SK-N-SH (cell line): ENCODE measurements at regions not wholly inside any gene's neighbourhood (a gene's known extent, or its start where the extent isn't known, plus 50 kb on each side); places are given as distances from the start of the nearest gene placed in this dataset.

Experiments
- CTCF ChIA-PET: fragments of 300-600, 350-600 bp; formaldehyde crosslinking; extraction: SDS; loops from one replicate; lab custom pipeline; 2021; lab: Yijun Ruan, JAX
- POLR2A ChIA-PET: fragments of 350-600 bp; sonication (Branson Sonifier 250); formaldehyde crosslinking; extraction: SDS; loops from one replicate; lab custom pipeline; 2020; ENCODE audit warnings: antibody characterized with exemption, inconsistent platforms; lab: Yijun Ruan, JAX
- DNase-seq: peaks from one replicate; pipeline ENCODE4 v3.0.0; 2012
- H2AFZ ChIP-seq: fragments of 200-600 bp; sonication (generic); 2 replicates; pipeline ENCODE4 v1.8.1; 2016; ENCODE audit warnings: antibody characterized with exemption, mild to moderate bottlenecking, low read depth
- H3F3A ChIP-seq: fragments of 200-600 bp; sonication (generic); replicated peaks from 2 replicates; pipeline ENCODE3; 2016; ENCODE audit warnings: antibody characterized with exemption, mild to moderate bottlenecking; ENCODE audit not compliant: insufficient read depth
- H3K27ac ChIP-seq, 2 experiments: fragments of 200-500 bp in 1 of 2; fragments of 200-600 bp in 1 of 2; sonication (Bioruptor generic) in 1 of 2; sonication (generic), shearing (Covaris generic) in 1 of 2; 2 replicates each; pipeline versions ENCODE4 v1.5.1 to v1.6.1; 2014 to 2016; ENCODE audit warnings: low read depth in 2 of 2, inconsistent platforms in 1 of 2, low read length in 1 of 2, mild to moderate bottlenecking in 1 of 2, mixed read lengths in 1 of 2
- H3K27me3 ChIP-seq: fragments of 200-600 bp; sonication (generic), shearing (Covaris generic); 2 replicates; pipeline ENCODE4 v1.6.1; 2016; ENCODE audit warnings: mixed run types; ENCODE audit not compliant: insufficient read depth
- H3K36me3 ChIP-seq, 2 experiments: fragments of 200-500 bp in 1 of 2; fragments of 200-600 bp in 1 of 2; sonication (Bioruptor generic) in 1 of 2; sonication (generic) in 1 of 2; replicated peaks in 1 of 2; 2 replicates each; pipeline versions ENCODE3 to v1.5.1; 2014 to 2016; ENCODE audit warnings: low read length in 1 of 2, mild to moderate bottlenecking in 1 of 2; ENCODE audit not compliant: insufficient read depth in 2 of 2, control insufficient read depth in 1 of 2
- H3K4me1 ChIP-seq, 2 experiments: fragments of 200-500 bp in 1 of 2; fragments of 200-600 bp in 1 of 2; sonication (Bioruptor generic) in 1 of 2; sonication (generic), shearing (Covaris generic) in 1 of 2; 2 replicates each; pipeline versions ENCODE4 v1.5.1 to v1.6.1; 2014 to 2016; ENCODE audit warnings: low read depth in 1 of 2, low read length in 1 of 2, mixed run types in 1 of 2; ENCODE audit not compliant: insufficient read depth in 2 of 2, control insufficient read depth in 1 of 2
- H3K4me2 ChIP-seq: fragments of 200-600 bp; sonication (generic), shearing (Covaris generic); 2 replicates; pipeline ENCODE4 v1.6.1; 2017; ENCODE audit warnings: mixed run types
- H3K4me3 ChIP-seq, 2 experiments: fragments of 200-500 bp in 1 of 2; fragments of 200-600 bp in 1 of 2; sonication (Bioruptor generic) in 1 of 2; sonication (generic), shearing (Covaris generic) in 1 of 2; 2 replicates each; pipeline versions ENCODE4 v1.5.1 to v1.8.1; 2014 to 2016; ENCODE audit warnings: low read depth in 2 of 2, inconsistent platforms in 1 of 2, low read length in 1 of 2, mild to moderate bottlenecking in 1 of 2, mixed read lengths in 1 of 2, moderate library complexity in 1 of 2
- H3K79me2 ChIP-seq: fragments of 200-600 bp; sonication (generic); 2 replicates; pipeline ENCODE4 v1.8.1; 2017; ENCODE audit warnings: mild to moderate bottlenecking; ENCODE audit not compliant: insufficient read depth
- H3K9ac ChIP-seq: fragments of 200-600 bp; sonication (generic); 2 replicates; pipeline ENCODE4 v1.6.1; 2017; ENCODE audit warnings: mixed run types
- H3K9me2 ChIP-seq: fragments of 200-600 bp; sonication (generic); 2 replicates; pipeline ENCODE4 v1.6.1; 2017; ENCODE audit warnings: mixed run types
- H3K9me3 ChIP-seq: fragments of 200-600 bp; sonication (generic); 2 replicates; pipeline ENCODE4 v1.6.1; 2017; ENCODE audit warnings: mixed run types, mild to moderate bottlenecking, moderate library complexity
- H4K20me1 ChIP-seq: fragments of 200-600 bp; sonication (generic); 2 replicates; pipeline ENCODE4 v1.6.1; 2017; ENCODE audit warnings: mild to moderate bottlenecking, mixed run types; ENCODE audit not compliant: insufficient read depth
- CTCF ChIP-seq: fragments of 200-600 bp; sonication (generic); IDR thresholded peaks from 2 replicates; pipeline ENCODE4 v1.6.1; 2017; ENCODE audit warnings: antibody characterized with exemption, mild to moderate bottlenecking, moderate library complexity
- ELF1 ChIP-seq: IDR thresholded peaks from 2 replicates; pipeline ENCODE4 v1.4.0; 2012
- EP300 ChIP-seq, 2 experiments: IDR thresholded peaks; 2 replicates each; pipeline versions ENCODE4 v1.4.0 to v1.6.1; 2012; ENCODE audit warnings: borderline replicate concordance in 1 of 2, low read depth in 1 of 2, low read length in 1 of 2
- EZH2phosphoT487 ChIP-seq: fragments of 200-600 bp; sonication (generic); IDR thresholded peaks from 2 replicates; pipeline ENCODE4 v1.6.1; 2017; ENCODE audit warnings: low read depth, mixed run types, mild to moderate bottlenecking, antibody characterized with exemption, moderate library complexity, borderline replicate concordance
- FOXJ3 ChIP-seq: sonication (generic); formaldehyde crosslinking; IDR thresholded peaks from 2 replicates; pipeline ENCODE4 v1.5.1; 2020; ENCODE audit warnings: mild to moderate bottlenecking, missing genetic modification reagents
- GABPA ChIP-seq: IDR thresholded peaks from 2 replicates; pipeline ENCODE4 v1.4.0; 2012; ENCODE audit warnings: low read depth, mild to moderate bottlenecking
- GATA2 ChIP-seq: sonication (generic); formaldehyde crosslinking; IDR thresholded peaks from 2 replicates; pipeline ENCODE4 v1.5.0; 2020; ENCODE audit warnings: mild to moderate bottlenecking, missing genetic modification reagents
- IRF3 ChIP-seq: fragments of 150-350 bp; IDR thresholded peaks from 2 replicates; pipeline ENCODE4 v1.6.1; 2016; ENCODE audit warnings: mild to moderate bottlenecking, low read depth, low read length
- MXI1 ChIP-seq: IDR thresholded peaks from 2 replicates; pipeline ENCODE4 v1.6.1; 2012; ENCODE audit warnings: mild to moderate bottlenecking, low read depth, low read length, improper control_type of control experiment
- NRF1 ChIP-seq: IDR thresholded peaks from 2 replicates; pipeline ENCODE4 v1.6.1; 2012; ENCODE audit warnings: low read depth, mild to moderate bottlenecking, low read length
- POLR2AphosphoS5 ChIP-seq: IDR thresholded peaks from 2 replicates; pipeline ENCODE4 v1.6.1; 2012; ENCODE audit warnings: low read depth, low read length
- RCOR1 ChIP-seq: fragments of 150-350 bp; IDR thresholded peaks from 2 replicates; pipeline ENCODE4 v1.6.1; 2017; ENCODE audit warnings: antibody characterized with exemption, low read length
- REST ChIP-seq: IDR thresholded peaks from 2 replicates; pipeline ENCODE4 v1.6.1; 2012; ENCODE audit warnings: mild to moderate bottlenecking, low read depth, low read length, moderate library complexity
- TEAD4 ChIP-seq: IDR thresholded peaks from 2 replicates; pipeline ENCODE4 v1.4.0; 2012; ENCODE audit warnings: mild to moderate bottlenecking, borderline replicate concordance; ENCODE audit not compliant: insufficient read depth
- USF1 ChIP-seq: IDR thresholded peaks from 2 replicates; pipeline ENCODE4 v1.4.0; 2012; ENCODE audit warnings: low read depth, borderline replicate concordance
- YY1 ChIP-seq: IDR thresholded peaks from 2 replicates; pipeline ENCODE4 v1.4.0; 2012; ENCODE audit warnings: low read depth, mild to moderate bottlenecking
- WGBS: methylation state at CpG from one replicate; pipeline ENCODE4 v1.1.6; 2017; ENCODE audit warnings: low lambda C conversion rate; 5-methylcytosine and 5-hydroxymethylcytosine counted together
- TF ChIP-seq, protein P1 (sequence below): IDR thresholded peaks from 2 replicates; pipeline ENCODE4 v1.4.0; 2012; ENCODE audit warnings: low read depth, borderline replicate concordance
- TF ChIP-seq, protein P2 (sequence below): fragments of 150-350 bp; IDR thresholded peaks from 2 replicates; pipeline ENCODE4 v1.6.1; 2017; ENCODE audit warnings: antibody characterized with exemption, low read length, low read depth, borderline replicate concordance

GRCh38 chr6:110558575-110558974 is 82.2 kb upstream of the SLC22A16 start:
- Histone ChIP-seq H3K36me3 (no peaks in the 10 kb centered on the region), H3K9me3 (no peaks in the 10 kb centered on the region), H3K79me2 (no peaks in the 10 kb centered on the region), H3K9ac (no peak overlapping the region), H3F3A (no peaks in the 10 kb centered on the region), H3K27ac (no peak overlapping the region), H3K9me2 (no peaks in the 10 kb centered on the region), H3K4me1 (no peaks in the 10 kb centered on the region; a peak in 1 of 4 replicates), H2AFZ (no peak overlapping the region), H3K4me2 (no peak overlapping the region), H4K20me1 (no peaks in the 10 kb centered on the region), H3K27me3 (no peaks in the 10 kb centered on the region), H3K4me3 (no peak overlapping the region)
- DNase-seq: no peak
- POLR2A ChIA-PET: no interaction called here
- TF ChIP-seq, protein P1, sequence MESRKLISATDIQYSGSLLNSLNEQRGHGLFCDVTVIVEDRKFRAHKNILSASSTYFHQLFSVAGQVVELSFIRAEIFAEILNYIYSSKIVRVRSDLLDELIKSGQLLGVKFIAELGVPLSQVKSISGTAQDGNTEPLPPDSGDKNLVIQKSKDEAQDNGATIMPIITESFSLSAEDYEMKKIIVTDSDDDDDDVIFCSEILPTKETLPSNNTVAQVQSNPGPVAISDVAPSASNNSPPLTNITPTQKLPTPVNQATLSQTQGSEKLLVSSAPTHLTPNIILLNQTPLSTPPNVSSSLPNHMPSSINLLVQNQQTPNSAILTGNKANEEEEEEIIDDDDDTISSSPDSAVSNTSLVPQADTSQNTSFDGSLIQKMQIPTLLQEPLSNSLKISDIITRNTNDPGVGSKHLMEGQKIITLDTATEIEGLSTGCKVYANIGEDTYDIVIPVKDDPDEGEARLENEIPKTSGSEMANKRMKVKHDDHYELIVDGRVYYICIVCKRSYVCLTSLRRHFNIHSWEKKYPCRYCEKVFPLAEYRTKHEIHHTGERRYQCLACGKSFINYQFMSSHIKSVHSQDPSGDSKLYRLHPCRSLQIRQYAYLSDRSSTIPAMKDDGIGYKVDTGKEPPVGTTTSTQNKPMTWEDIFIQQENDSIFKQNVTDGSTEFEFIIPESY: no peak
- TF ChIP-seq ELF1 (no peak), EZH2phosphoT487 (no peak), GABPA (no peak), CTCF (no peak), REST (no peak), FOXJ3 (CRISPR knock-in tag) (no peak), POLR2AphosphoS5 (no peak), NRF1 (no peak), USF1 (no peak), GATA2 (CRISPR knock-in tag) (no peak), YY1 (no peak), MXI1 (no peak), EP300 (IDR thresholded peaks at IDR 0.05; ENCODE audit: borderline replicate concordance in 1 of 2, low read depth in 1 of 2, low read length in 1 of 2) (no peak), RCOR1 (no peak), IRF3 (no peak), TEAD4 (no peak)
- TF ChIP-seq, protein P2, sequence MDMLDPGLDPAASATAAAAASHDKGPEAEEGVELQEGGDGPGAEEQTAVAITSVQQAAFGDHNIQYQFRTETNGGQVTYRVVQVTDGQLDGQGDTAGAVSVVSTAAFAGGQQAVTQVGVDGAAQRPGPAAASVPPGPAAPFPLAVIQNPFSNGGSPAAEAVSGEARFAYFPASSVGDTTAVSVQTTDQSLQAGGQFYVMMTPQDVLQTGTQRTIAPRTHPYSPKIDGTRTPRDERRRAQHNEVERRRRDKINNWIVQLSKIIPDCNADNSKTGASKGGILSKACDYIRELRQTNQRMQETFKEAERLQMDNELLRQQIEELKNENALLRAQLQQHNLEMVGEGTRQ: no peak
- WGBS: 82% methylated on average over 4 of the region's 5 CpGs
- CTCF ChIA-PET: interaction anchor here (0.5 kb wide), 1 partner anchor 391 kb away, joined by 3 read pairs; no protein-coding TSS in a partner anchor
